ENCODE measurements at regions not wholly inside any gene's neighbourhood (a gene's known extent, or its start where the extent isn't known, plus 50 kb on each side); places are given as distances from the start of the nearest gene placed in this dataset.
"Not testable (repeated sequence)": the region's sequence is repeated elsewhere in the genome, so short reads cannot be mapped to it uniquely, and the experiment has no call there.

DNA sequence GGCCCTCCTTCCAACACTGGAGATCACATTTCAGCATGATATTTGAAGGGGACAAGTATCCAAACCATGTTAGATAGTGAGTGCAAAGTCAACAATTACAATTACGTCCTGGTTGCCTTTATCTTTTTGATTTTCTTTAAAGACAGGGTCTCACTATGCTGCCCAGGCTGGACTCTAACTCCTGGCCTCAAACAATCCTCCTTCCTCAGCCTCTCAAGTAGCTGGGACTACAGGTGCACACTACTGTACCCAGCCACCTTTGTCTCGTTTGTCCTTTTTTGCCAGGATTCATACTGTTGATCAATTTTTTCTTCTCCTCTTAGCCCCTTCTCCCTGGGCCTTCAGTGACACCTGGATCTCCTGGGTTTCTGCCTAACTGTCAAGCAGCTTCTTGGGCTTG lies 240.5 kb upstream of the FANCL start:
- no peak for DNase-seq (ENCODE audit: low read depth in 4 of 4, low spot score in 3 of 4)

DNA sequence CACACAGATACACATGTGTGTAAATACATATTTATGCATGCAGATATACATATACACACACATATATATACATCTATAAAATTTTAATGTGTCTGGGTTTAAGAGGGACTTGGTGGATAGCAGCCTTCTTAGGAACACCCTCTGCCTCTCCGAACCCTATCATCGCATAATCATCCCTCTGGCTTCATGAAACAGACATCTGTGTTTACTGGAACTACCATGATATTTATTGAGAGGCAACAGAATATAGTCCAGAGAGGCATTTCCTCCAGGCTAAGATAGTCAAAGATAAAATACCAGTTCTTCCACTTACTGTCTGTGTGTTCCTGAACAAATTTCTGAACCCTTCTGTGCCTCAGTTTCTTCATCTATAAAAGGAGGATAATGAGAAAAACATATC lies 239.0 kb upstream of the FANCL start:
- DNase-seq (ENCODE audit: low read depth in 4 of 4, low spot score in 3 of 4) = no peak

DNA sequence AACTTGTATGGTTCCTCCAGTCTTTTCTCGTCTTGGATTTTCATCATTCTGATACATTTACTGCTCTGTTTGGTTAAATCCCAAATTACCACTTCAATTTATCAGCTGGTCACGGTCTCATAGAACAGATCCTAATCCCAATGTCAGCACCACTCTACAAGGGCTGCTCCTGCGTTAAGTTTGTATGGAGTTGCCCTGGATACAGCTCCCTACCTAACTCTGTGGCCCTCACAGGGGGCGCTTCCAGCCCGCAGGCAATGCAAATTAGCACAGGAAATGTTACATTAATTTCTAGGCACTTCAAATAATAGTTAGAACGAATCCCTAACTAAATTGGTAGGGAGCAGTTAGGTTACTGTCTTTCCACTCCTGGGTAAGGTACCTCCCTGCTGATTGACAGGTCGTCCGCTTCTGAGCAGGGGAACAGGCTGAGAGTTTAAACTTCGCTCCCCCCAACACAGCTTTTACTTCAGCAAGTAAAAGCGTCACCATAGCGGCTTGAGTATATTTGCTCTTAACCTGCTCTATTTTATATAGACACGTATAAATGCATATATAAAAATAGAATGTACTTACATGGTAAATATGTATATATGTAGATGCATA lies 238.5 kb upstream of the FANCL start:
- no peak for DNase-seq (ENCODE audit: low read depth in 4 of 4, low spot score in 3 of 4)

DNA sequence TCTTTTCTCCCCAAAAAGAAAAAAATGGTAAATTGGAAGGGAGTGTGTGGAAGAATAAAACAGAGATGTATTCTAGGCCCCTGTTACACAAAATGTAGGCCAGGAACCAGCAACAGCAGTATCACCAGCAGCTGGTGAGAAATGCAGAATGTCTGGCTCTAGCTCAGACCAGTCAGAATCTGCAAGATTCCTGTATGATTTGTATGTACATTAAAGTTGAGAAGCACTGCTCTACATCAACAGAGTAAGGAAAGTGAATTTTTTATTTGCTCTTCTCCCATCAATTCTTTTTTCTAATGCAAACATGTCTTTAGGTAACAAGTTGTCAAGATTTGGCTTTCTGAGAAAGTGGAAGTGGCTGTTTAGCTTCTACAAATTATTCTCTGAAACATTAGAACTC lies 235.4 kb upstream of the FANCL start:
- DNase-seq (ENCODE audit: low read depth in 4 of 4, low spot score in 3 of 4) = no peak

DNA sequence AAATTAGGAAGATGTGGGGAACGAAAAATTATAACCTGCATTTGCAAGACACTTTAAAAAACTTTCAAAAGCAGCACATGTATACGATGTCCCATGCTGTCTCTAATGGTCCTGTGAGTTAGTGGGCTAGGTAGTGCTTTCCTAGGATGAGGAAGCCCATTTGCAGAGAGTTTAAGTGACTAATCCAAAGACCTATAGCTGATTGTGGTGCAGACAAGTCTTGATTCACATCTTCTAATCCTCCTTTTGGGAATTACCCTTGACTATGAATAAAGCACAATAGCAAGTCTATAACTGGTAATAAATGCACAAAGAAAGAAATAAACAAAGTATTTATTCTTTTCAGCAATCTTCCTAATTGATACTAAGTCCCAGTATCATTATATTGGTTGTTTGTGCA lies 234.6 kb upstream of the FANCL start:
- no peak for DNase-seq (ENCODE audit: low read depth in 4 of 4, low spot score in 3 of 4)

DNA sequence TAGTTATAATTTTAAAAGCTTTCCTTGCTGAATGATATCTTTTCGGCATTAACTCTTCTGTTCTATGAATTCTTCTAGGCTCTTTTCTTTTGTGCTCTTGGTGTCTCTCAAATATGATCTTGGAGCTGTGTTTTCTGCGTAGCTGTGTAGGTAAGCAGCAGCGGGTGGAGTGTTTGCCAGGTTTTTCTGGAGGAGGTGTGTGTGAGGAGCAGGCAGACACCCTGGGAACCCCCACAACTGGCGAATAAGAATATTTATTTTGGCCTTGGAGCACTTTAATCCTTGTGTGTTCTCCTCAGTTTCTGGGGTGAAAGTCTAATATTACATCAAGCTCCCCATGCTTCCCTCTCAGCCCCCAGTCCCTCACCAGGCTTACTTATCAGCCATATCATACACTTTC lies 232.0 kb upstream of the FANCL start:
- DNase-seq (ENCODE audit: low read depth in 4 of 4, low spot score in 3 of 4) = no peak

DNA sequence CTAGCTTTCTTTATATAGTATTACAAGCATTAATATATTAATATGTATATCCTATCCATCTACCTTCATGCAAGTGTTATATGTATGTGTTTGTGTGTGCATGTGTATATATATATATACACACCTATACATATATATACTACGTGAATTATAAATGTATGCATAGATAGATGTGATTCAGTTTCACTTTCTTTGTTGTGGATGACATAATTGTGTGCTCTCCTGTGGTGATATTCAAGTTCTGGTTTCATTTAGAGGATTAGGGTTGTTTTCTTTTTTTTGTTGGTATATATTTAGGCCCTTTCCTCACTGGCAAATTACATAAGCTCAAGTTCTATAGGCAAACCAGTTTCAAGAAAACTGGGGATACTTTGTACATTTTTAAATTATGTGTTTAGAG lies 225.7 kb upstream of the FANCL start:
- DNase-seq (ENCODE audit: low read depth in 4 of 4, low spot score in 3 of 4) = no peak

DNA sequence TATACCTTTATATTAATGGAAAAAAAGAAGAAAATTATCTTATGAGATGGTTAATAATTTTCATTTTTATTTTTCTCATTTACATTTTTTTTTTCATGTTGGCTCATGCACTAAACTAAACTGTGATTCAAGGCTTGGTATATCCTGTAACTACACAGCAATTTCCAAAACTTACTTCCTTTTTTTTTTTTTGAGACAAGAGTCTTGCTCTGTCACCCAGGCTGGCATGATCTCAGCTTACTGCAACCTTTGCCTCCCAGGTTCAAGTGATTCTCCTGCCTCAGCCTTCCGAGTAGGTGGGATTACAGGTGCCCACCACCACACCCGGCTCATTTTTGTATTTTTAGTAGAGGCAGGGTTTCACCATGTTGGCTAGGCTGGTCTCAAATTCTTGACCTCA lies 224.9 kb upstream of the FANCL start:
- not testable (repeated sequence) for DNase-seq (ENCODE audit: low read depth in 4 of 4, low spot score in 3 of 4)

DNA sequence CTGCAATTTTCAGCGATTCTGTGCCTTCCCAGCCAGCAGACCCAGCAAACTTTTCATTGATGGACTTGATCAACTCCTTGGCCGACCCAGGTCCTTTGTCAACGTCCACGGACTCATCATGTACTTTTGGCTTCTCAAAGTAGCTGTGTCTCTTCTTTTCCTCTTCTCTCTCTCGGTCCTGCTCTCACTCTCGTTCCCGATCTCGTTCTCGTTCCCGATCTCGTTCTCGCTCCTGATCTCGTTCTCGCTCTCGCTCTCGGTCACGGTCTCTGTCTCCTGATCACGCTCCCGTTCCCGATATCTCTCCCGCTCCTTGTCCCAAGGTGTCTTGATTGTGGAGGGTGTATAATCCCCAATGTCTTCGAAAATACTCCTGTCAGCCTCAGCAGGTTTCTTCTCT lies 219.5 kb upstream of the FANCL start:
- DNase-seq (ENCODE audit: low read depth in 4 of 4, low spot score in 3 of 4) = no peak

DNA sequence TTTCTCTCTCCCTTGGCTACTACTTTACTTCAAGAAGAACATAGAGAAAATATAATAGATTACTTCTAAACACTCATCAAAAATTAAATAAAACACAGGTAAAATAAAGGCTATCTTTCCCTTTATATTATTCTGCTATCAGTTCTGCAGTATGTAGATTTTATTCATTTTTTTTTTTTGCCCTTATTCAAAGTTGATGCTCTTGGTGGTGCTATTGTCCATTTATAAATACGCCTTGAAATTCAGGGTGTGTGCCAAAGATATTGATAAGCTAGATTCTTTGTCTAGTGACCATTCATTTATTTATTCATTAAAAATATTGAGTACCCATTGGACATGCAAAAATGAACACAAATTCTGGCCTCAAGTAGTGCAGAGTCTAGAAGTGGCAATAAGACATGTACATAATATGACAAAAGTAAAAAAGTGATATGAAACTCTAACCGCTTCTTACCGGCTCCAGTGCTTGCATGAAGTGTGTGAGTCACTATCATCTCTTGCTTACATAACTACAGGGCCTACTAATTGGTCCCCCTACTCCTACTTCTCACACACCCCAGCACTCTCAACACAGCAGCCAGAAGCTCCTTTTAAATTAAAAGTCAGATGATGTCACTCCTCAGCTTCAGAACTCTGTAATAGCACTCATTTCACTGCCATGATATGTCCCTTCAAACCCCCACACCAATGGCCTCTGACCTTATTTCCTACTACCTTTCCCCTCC lies 208.3 kb upstream of the FANCL start:
- no peak for DNase-seq (ENCODE audit: low read depth in 4 of 4, low spot score in 3 of 4)

DNA sequence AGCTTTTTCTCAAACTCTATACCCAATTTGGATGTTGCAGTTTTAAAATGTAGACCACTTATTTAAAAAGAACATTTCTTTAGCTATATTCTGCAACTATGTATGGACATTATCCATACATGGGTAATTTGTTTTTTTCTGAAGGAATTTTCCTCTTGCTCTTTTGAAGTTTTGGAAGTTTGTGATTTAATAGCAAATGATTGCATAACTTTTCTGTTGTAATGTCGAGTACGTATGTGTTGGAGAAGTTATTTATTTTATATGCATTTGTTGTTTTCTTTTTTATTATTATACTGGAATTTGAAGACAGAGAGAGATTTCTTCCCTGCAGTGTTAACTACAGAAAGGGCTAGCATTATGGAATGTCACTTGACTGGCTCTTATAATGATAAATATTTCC lies 207.7 kb upstream of the FANCL start:
- DNase-seq (ENCODE audit: low read depth in 4 of 4, low spot score in 3 of 4) = no peak

DNA sequence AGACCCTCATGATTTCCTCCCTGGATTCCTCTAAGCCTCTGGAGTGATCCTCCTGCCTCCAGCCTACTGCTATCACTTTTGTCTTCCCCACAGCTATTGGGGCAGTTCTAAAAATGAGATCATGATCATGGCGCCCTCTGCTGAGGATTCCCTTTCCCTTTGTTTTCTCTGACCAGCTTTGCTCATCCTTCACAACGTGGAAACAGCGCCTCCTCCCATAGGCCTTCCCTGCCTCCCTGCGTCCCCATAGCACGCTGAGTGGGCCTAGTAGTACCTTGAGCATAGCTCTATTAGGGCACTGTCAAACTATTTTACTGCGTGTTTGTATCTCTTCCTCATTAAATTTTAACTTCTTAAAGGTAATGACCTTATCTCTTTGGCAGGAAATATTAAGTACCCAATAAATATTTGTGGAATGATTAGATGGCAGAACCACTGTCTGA lies 207.0 kb upstream of the FANCL start:
- peak; percentile 15 to 58 (median 46) for DNase-seq (ENCODE audit: low read depth in 4 of 4, low spot score in 3 of 4)

DNA sequence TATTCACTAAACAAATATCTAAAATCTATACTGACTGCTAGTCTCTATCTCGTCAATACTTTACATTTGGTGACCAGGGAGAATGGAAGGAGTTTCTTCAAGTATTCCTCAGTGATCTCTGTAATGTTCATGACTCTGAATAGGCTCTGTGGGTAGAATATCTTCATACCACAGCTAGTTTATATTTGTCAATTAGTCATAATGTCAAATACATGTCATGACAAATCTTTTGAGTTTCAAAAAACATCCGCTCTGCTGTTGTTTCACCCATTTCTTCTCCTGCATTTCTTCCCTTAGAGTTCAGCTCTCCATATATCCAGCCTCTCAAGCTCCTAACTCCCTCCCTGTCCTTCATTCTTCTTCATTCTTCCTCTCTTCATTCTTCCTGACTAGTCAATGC lies 206.5 kb upstream of the FANCL start:
- no peak for DNase-seq (ENCODE audit: low read depth in 4 of 4, low spot score in 3 of 4)

DNA sequence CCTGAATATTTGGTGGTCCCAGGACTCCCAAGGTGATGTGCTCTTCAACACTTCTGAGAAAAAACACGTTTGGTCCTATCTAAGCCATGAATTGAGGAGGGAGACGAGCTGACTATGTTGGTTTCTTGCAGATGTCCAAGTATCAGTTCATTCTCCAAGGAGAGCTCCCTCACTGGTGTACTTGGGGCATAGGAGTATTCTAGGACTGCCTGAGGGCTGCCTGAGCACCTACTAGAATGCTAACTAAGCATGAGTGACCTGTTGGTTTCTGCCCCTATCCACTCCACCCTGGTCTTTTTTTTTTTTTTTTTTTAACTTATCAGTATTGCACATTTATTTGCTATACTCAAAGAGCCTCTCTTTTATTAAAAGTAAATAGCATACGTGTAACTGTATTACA lies 200.5 kb upstream of the FANCL start:
- DNase-seq (ENCODE audit: low read depth in 4 of 4, low spot score in 3 of 4) = no peak

DNA sequence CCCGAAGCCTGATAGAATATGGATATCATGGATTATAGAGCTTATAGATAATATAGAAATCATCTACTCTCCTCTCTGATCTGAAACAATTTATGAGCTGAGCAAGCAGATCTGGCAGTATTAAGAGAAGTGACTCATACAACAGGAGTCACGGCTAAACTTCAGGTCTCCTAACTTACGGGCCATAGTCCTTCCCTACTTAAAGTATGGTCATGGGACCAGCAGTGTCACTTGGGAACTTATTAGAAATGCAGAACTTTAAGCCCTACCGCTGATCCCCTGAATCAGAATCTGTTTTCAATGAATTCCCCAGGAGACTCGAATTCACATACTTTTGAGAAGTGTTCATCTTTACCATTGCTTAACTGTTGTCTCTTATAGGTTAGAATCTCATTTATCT lies 195.7 kb upstream of the FANCL start:
- no peak for DNase-seq (ENCODE audit: low read depth in 4 of 4, low spot score in 3 of 4)

DNA sequence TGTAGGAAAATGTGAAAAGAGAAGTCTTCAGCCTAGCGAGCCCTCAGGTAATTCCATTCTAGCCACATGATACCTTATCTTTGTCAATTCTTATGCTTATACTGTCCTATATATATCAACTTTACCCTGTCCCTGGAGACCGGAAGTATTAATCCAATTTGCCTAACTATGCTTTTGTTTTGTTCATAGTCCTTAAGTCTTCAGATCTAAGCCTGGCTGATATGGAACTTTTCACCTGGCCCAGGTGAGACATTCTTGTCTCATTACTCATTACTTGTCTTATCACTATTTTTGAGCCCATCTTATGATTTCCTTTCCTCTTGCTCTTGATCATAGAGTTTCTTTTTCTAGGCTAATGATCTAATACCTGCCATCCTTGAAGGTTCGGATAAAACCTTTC lies 194.1 kb upstream of the FANCL start:
- no peak for DNase-seq (ENCODE audit: low read depth in 4 of 4, low spot score in 3 of 4)

DNA sequence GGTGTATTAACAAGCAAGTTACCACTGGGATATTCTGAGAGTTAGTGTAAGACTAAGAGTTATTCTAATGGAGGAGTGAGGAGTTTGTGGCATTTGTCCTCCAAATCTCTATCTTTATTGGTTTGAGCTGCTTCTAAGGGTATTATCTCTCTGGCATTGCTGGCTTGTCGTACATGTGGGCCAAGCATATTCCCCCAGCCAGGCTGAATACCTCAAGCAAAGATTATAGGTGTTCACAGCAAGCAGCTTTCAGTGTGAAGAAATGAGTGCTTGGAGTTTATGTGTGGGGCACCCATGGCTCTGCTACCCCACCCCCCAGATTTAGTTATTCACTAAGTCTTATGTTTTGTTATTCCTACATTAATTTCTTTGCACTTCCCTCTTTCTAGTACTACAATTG lies 193.6 kb upstream of the FANCL start:
- no peak for DNase-seq (ENCODE audit: low read depth in 4 of 4, low spot score in 3 of 4)

DNA sequence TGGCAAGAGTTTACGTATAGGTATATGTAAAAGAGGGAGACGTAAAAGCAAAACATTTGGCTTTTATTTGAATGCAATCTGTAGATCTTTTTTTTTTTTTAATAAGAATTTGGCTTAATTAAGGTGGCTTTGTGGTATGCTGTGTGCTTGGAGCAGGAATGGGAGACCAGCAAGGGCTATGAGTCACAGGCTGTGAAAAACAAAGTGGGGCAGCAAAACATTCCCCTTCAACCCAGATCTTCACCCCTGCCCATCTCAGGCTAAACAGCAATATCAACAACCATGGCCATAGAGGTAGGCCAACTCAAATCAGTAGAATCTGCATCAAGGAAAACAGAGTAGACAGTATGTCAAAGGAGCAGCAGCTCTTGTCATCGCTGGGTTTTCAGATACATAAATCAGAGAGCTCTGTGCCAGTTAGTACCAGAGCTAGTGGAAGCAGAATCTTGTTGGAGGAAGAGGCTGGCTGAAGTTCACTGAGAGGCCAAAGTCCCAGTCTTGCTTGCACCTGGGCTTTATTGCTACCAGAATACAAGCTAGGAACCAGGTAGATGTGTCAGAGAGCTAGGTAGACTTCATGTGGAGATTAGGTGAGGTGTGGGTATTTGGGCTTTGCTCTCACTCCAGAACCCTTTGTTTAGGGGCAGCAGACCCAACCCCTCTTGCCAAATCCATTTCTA lies 191.5 kb upstream of the FANCL start:
- no peak for DNase-seq (ENCODE audit: low read depth in 4 of 4, low spot score in 3 of 4)

DNA sequence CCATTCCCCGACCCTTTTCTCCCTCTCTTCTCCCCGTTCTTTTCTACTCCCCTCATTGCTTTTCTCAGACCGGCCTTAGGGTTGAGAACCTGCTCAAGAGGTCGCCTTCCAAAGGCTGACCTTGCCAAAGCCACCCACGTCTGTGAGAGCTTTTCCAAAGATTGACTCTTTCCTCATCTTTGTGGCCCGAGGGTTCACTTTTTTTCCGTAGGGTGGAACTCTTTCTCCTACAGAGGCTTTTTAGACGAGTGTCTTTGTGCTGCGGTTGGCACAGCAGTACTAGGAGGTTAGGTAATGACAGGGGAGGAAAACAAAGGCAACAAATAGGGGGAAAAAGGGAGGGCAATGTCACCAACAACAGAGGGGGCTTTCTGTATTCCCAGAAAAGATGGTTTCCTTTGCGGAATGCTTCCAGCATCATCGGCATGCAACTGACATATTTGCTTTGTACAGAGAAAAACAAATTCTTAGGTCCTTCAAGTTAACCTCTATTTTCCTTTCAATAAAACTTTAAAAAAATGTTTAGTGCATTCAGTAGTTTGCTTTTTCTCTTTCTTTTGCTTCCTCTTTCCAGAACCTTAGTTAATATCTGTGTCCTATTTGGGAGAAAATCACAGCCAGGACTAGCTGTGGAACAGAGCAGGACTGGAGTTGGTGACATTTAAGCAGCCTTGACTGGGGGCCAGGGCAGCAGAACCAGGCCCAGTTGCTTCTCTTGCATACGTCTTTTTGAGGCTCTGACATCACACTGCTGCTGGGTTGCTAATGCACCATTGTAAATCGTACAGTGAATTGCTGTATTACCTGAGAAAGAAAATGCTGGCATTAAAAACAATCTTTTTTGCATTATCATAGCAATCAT lies 188.1 kb upstream of the FANCL start:
- peak in 3 of 4 donors; percentile 6 to 14 (median 13) for DNase-seq (ENCODE audit: low read depth in 4 of 4, low spot score in 3 of 4)

DNA sequence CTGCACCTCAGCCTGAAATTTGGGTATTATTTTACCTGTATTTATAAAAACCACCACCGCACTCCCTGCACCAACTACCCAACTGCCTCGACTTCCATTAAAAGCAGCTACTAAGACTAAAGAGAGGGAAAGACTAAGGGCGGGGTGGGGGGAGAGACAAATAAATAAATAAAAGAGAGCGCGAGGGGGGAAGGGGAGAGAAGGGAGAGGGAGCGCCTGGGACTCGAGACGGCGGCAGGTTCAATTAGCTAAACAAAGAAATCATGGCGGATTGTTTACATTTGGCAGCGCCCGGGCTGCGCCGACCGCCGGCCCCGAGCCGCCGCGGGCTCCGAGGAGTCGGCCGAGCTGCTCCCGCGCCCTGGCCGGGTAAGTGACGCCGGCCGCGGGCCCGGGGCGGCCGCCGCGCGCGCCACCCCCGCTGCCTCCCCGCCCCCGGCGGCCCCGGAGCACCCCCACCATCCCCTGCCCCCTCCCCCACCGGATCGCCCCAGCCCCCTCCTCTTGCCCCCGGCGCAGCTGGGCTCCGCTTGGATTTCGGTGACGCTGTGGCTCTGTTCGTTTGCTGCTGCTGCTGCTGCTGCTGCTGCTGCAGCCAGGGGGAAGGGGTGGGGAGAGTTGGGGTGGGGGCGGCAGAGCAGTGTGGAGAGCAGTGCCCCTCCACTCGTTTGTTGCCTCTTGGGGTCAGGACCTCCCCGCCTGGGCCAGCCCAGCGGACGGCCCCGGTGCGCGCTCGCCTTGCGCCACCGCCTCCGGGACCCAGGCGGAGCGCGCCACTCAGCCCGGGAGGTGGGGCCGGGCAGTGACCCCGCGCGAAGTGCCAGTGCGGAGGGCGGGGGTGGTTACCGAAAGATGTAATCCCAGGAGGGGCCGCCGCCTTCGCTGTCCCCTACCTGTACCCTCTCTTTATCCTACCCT lies 187.2 kb upstream of the FANCL start:
- DNase-seq (ENCODE audit: low read depth in 4 of 4, low spot score in 3 of 4) = peak; percentile 16 to 30 (median 19)

All from right renal pelvis (tissue), 4 donors.